ENCODE measurements at regions not wholly inside any gene's neighbourhood (a gene's known extent, or its start where the extent isn't known, plus 50 kb on each side); places are given as distances from the start of the nearest gene placed in this dataset.

DNA sequence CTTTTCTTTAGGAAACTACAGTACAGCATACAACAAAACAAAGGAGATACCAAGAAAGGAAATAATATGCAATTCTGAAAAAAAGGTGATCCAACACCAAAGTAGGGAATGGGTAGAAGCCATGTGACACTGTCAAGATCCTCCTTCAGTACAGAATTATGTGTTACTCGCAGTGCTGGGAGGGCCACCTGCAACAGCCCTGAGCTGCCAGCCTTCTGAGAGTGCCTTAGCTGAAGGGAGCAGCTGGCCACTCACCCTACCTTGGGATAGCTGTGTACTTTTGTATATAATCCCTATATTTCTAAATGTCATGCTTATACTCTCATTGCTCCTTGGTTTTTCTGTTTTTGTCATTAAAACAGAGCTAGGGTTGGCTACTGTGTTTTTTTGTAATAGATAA is 1518.2 kb upstream of the PCDH20 start:
- Histone ChIP-seq H2AFZ (ENCODE audit: low read length) (no peak overlapping the region), H3K4me3 (ENCODE audit: insufficient read depth, low read length) (no peak overlapping the region), H3K36me3 (ENCODE audit: insufficient read depth, low read length) (no peaks in the 10 kb centered on the region), H4K20me1 (ENCODE audit: insufficient read depth, low read length) (no peaks in the 10 kb centered on the region), H3K27ac (ENCODE audit: low read depth, low read length) (no peak overlapping the region), H3K4me1 (ENCODE audit: insufficient read depth, low read length) (no peaks in the 10 kb centered on the region), H3K27me3 (ENCODE audit: insufficient read depth, low read length) (no peaks in the 10 kb centered on the region), H3K9me3 (ENCODE audit: low read depth, low read length) (no peaks in the 10 kb centered on the region), H3K79me2 (ENCODE audit: insufficient read depth, low read length) (no peaks in the 10 kb centered on the region), H3K4me2 (ENCODE audit: insufficient read depth, low read length) (no peak overlapping the region)
- DNase-seq (ENCODE audit: insufficient read length, low spot score, missing footprints): no peak
- TF ChIP-seq, protein P1, sequence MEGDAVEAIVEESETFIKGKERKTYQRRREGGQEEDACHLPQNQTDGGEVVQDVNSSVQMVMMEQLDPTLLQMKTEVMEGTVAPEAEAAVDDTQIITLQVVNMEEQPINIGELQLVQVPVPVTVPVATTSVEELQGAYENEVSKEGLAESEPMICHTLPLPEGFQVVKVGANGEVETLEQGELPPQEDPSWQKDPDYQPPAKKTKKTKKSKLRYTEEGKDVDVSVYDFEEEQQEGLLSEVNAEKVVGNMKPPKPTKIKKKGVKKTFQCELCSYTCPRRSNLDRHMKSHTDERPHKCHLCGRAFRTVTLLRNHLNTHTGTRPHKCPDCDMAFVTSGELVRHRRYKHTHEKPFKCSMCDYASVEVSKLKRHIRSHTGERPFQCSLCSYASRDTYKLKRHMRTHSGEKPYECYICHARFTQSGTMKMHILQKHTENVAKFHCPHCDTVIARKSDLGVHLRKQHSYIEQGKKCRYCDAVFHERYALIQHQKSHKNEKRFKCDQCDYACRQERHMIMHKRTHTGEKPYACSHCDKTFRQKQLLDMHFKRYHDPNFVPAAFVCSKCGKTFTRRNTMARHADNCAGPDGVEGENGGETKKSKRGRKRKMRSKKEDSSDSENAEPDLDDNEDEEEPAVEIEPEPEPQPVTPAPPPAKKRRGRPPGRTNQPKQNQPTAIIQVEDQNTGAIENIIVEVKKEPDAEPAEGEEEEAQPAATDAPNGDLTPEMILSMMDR (IDR thresholded peaks at IDR 0.05; ENCODE audit: extremely low read depth, low read depth, low read length): no peak

DNA sequence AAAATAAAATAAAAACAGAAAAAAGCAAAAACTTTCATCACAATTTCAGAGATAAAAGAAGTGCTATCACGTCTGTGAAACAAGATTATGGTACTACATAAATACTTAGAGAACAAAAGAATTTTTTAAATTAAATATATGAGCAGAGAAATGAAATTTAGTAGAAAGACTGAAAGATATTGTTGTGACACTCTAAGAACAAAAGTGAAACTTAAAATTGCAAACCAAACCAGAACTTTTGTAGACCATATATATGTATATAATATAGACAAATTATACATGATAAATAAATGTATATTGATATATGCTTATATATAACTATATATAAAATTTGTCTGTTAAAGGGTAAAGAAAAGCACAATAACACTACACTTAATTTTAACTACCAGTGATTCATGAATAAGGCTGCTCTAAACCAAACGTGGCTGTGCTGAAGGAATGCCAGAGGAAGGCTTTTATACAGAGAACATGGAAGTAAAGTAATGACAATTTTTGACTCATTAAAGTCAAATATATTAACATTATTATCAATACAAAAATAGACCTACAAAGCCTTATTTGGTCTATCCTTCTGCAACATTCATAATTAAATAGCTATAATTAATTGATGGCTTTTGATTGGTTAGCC is 1516.7 kb upstream of the PCDH20 start:
- no peak for DNase-seq (ENCODE audit: insufficient read length, low spot score, missing footprints)
- H3K4me2 ChIP-seq (ENCODE audit: insufficient read depth, low read length): no peak overlapping the region
- H3K27ac ChIP-seq (ENCODE audit: low read depth, low read length): no peak overlapping the region
- no peaks in the 10 kb centered on the region for H3K36me3 ChIP-seq (ENCODE audit: insufficient read depth, low read length)
- no peaks in the 10 kb centered on the region for H3K79me2 ChIP-seq (ENCODE audit: insufficient read depth, low read length)
- H3K27me3 ChIP-seq (ENCODE audit: insufficient read depth, low read length): no peaks in the 10 kb centered on the region
- no peak overlapping the region for H2AFZ ChIP-seq (ENCODE audit: low read length)
- H3K4me3 ChIP-seq (ENCODE audit: insufficient read depth, low read length): no peak overlapping the region
- TF ChIP-seq, protein P1 (IDR thresholded peaks at IDR 0.05; ENCODE audit: extremely low read depth, low read depth, low read length): no peak
- H3K9me3 ChIP-seq (ENCODE audit: low read depth, low read length): no peaks in the 10 kb centered on the region
- H3K4me1 ChIP-seq (ENCODE audit: insufficient read depth, low read length): no peaks in the 10 kb centered on the region
- no peaks in the 10 kb centered on the region for H4K20me1 ChIP-seq (ENCODE audit: insufficient read depth, low read length)

DNA sequence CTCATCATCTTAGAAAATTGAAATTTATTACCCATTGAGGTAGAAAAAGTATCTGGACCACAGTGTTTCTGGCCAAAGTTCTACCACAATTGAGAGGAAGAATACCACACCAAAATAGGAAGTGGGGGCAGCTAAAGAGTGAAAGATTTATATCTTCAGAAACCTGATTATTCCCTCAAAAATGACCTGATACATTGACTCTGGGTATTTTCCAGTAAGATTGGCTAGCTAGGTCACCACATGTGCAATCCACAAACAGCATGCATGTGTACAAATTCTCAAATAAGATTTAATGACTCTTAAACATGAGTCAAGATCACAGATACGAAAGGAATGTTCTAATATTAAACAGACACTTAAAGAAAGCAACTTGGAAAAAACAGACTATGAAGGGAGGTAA is 1516.2 kb upstream of the PCDH20 start:
- Histone ChIP-seq H3K4me3 (ENCODE audit: insufficient read depth, low read length) (no peak overlapping the region), H3K4me2 (ENCODE audit: insufficient read depth, low read length) (no peak overlapping the region), H3K27me3 (ENCODE audit: insufficient read depth, low read length) (no peaks in the 10 kb centered on the region), H3K27ac (ENCODE audit: low read depth, low read length) (no peak overlapping the region), H3K79me2 (ENCODE audit: insufficient read depth, low read length) (no peaks in the 10 kb centered on the region), H2AFZ (ENCODE audit: low read length) (no peak overlapping the region), H3K36me3 (ENCODE audit: insufficient read depth, low read length) (no peaks in the 10 kb centered on the region), H4K20me1 (ENCODE audit: insufficient read depth, low read length) (no peaks in the 10 kb centered on the region), H3K4me1 (ENCODE audit: insufficient read depth, low read length) (no peaks in the 10 kb centered on the region), H3K9me3 (ENCODE audit: low read depth, low read length) (no peaks in the 10 kb centered on the region)
- DNase-seq (ENCODE audit: insufficient read length, low spot score, missing footprints): no peak
- TF ChIP-seq, protein P1 (IDR thresholded peaks at IDR 0.05; ENCODE audit: extremely low read depth, low read depth, low read length): no peak

DNA sequence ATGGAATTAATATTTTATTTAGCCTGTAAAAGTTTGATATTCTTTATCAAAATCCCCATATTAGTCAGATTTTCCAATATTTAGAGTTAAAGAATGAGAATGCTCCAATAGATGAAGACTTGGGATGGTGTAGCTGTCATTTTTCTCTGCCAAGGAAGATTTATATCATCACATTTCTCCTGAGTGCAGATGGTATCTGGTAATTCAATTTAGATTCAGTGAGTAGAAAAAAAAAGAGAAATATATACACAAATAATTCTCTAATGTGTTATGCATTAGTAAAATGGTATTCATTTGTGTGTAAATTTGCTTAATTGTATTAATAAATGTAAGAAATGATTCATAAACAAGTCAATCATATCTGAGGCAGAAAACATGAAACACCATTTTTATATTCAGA is 1508.7 kb upstream of the PCDH20 start:
- Histone ChIP-seq H3K4me3 (ENCODE audit: insufficient read depth, low read length) (no peak overlapping the region), H4K20me1 (ENCODE audit: insufficient read depth, low read length) (no peaks in the 10 kb centered on the region), H3K79me2 (ENCODE audit: insufficient read depth, low read length) (no peaks in the 10 kb centered on the region), H3K36me3 (ENCODE audit: insufficient read depth, low read length) (no peaks in the 10 kb centered on the region), H2AFZ (ENCODE audit: low read length) (no peak overlapping the region), H3K27ac (ENCODE audit: low read depth, low read length) (no peak overlapping the region), H3K9me3 (ENCODE audit: low read depth, low read length) (no peaks in the 10 kb centered on the region), H3K27me3 (ENCODE audit: insufficient read depth, low read length) (no peaks in the 10 kb centered on the region), H3K4me1 (ENCODE audit: insufficient read depth, low read length) (no peaks in the 10 kb centered on the region), H3K4me2 (ENCODE audit: insufficient read depth, low read length) (no peak overlapping the region)
- TF ChIP-seq, protein P1 (IDR thresholded peaks at IDR 0.05; ENCODE audit: extremely low read depth, low read depth, low read length): no peak
- no peak for DNase-seq (ENCODE audit: insufficient read length, low spot score, missing footprints)

All from osteoblast (primary cell).